ENCODE measurements at regions not wholly inside any gene's neighbourhood (a gene's known extent, or its start where the extent isn't known, plus 50 kb on each side); places are given as distances from the start of the nearest gene placed in this dataset.

DNA sequence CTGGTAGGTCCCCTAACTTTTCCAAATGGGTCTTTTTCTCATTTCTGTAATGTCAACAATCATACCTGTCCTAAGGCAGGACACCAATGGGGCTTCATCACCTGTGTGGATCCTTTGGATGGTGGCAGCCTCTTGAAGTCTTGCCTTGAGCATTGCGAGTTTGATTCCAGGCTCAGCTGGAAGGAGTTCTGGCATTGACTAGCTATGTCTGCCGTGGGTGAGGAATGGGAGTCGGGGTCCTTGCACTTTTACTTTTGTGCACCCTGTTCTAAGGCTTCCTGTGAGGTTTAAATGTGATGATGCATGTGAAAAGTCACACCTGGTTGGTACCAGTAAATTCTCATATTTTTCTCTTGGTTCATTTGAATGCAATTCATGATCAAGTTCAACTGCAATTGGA, 55.9 kb upstream of the CTBP2 start:
- intact Hi-C loops (cut with micrococcal nuclease; ENCODE audit: unreplicated experiment): no loop called here
- no peak for DNase-seq (ENCODE audit: low spot score)
- CTCF ChIA-PET: no interaction called here
- no peaks in the 10 kb centered on the region for H3K4me1 ChIP-seq (ENCODE audit: insufficient read depth, low read length, poor library complexity, severe bottlenecking)
- no peak overlapping the region for H3K27ac ChIP-seq (ENCODE audit: low read depth, low read length, poor library complexity, severe bottlenecking)
- H3K36me3 ChIP-seq (ENCODE audit: insufficient read depth, low read length, poor library complexity, severe bottlenecking): no peaks in the 10 kb centered on the region
- POLR2A ChIA-PET (ENCODE audit: low non-redundant PET): no interaction called here
- TF ChIP-seq, protein P1, sequence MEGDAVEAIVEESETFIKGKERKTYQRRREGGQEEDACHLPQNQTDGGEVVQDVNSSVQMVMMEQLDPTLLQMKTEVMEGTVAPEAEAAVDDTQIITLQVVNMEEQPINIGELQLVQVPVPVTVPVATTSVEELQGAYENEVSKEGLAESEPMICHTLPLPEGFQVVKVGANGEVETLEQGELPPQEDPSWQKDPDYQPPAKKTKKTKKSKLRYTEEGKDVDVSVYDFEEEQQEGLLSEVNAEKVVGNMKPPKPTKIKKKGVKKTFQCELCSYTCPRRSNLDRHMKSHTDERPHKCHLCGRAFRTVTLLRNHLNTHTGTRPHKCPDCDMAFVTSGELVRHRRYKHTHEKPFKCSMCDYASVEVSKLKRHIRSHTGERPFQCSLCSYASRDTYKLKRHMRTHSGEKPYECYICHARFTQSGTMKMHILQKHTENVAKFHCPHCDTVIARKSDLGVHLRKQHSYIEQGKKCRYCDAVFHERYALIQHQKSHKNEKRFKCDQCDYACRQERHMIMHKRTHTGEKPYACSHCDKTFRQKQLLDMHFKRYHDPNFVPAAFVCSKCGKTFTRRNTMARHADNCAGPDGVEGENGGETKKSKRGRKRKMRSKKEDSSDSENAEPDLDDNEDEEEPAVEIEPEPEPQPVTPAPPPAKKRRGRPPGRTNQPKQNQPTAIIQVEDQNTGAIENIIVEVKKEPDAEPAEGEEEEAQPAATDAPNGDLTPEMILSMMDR (conservative IDR thresholded peaks at IDR 0.05; ENCODE audit: low read depth, low read length): no peak
- TF ChIP-seq EZH2 (IDR thresholded peaks at IDR 0.05; ENCODE audit: borderline replicate concordance, low read depth, low read length, poor library complexity, severe bottlenecking): no peak
- no TSS peak for BruUV-seq (replicated peaks)
- H3K9me3 ChIP-seq (ENCODE audit: low read depth, low read length, poor library complexity, severe bottlenecking): no peaks in the 10 kb centered on the region
- H3K4me3 ChIP-seq (ENCODE audit: low read depth, low read length, poor library complexity, severe bottlenecking): no peak overlapping the region
- H3K27me3 ChIP-seq (replicated peaks; ENCODE audit: insufficient read depth, low read depth, low read length, poor library complexity): no peaks in the 10 kb centered on the region

GRCh38 chr10:125214283-125214570, 53.9 kb upstream of the CTBP2 start:
- TF ChIP-seq EZH2 (IDR thresholded peaks at IDR 0.05; ENCODE audit: borderline replicate concordance, low read depth, low read length, poor library complexity, severe bottlenecking): no peak
- TF ChIP-seq, protein P1 (conservative IDR thresholded peaks at IDR 0.05; ENCODE audit: low read depth, low read length): no peak
- no peaks in the 10 kb centered on the region for H3K4me1 ChIP-seq (ENCODE audit: insufficient read depth, low read length, poor library complexity, severe bottlenecking)
- BruUV-seq (replicated peaks): no TSS peak
- CTCF ChIA-PET: no interaction called here
- H3K27me3 ChIP-seq (replicated peaks; ENCODE audit: insufficient read depth, low read depth, low read length, poor library complexity): no peaks in the 10 kb centered on the region
- intact Hi-C loops (cut with micrococcal nuclease; ENCODE audit: unreplicated experiment): no loop called here
- no peaks in the 10 kb centered on the region for H3K9me3 ChIP-seq (ENCODE audit: low read depth, low read length, poor library complexity, severe bottlenecking)
- H3K36me3 ChIP-seq (ENCODE audit: insufficient read depth, low read length, poor library complexity, severe bottlenecking): no peaks in the 10 kb centered on the region
- H3K27ac ChIP-seq (ENCODE audit: low read depth, low read length, poor library complexity, severe bottlenecking): no peak overlapping the region
- no peak overlapping the region for H3K4me3 ChIP-seq (ENCODE audit: low read depth, low read length, poor library complexity, severe bottlenecking)
- POLR2A ChIA-PET (ENCODE audit: low non-redundant PET): no interaction called here
- DNase-seq (ENCODE audit: low spot score): no peak

- POLR2A ChIA-PET (ENCODE audit: low non-redundant PET): no interaction called here
- Histone ChIP-seq H3K4me1 (ENCODE audit: insufficient read depth, low read length, poor library complexity, severe bottlenecking) (peaks cover 5% of the 10 kb centered on the region), H3K36me3 (ENCODE audit: insufficient read depth, low read length, poor library complexity, severe bottlenecking) (no peaks in the 10 kb centered on the region), H3K9me3 (ENCODE audit: low read depth, low read length, poor library complexity, severe bottlenecking) (no peaks in the 10 kb centered on the region), H3K4me3 (ENCODE audit: low read depth, low read length, poor library complexity, severe bottlenecking) (no peak overlapping the region), H3K27me3 (replicated peaks; ENCODE audit: insufficient read depth, low read depth, low read length, poor library complexity) (no peaks in the 10 kb centered on the region), H3K27ac (ENCODE audit: low read depth, low read length, poor library complexity, severe bottlenecking) (no peak overlapping the region)
- no TSS peak for BruUV-seq (replicated peaks)
- TF ChIP-seq, protein P1 (conservative IDR thresholded peaks at IDR 0.05; ENCODE audit: low read depth, low read length): no peak
- no peak for TF ChIP-seq EZH2 (IDR thresholded peaks at IDR 0.05; ENCODE audit: borderline replicate concordance, low read depth, low read length, poor library complexity, severe bottlenecking)
- CTCF ChIA-PET: no interaction called here
- intact Hi-C loops (cut with micrococcal nuclease; ENCODE audit: unreplicated experiment): no loop called here
- no peak for DNase-seq (ENCODE audit: low spot score)
Measured at GRCh38 chr10:125213541-125214282, 53.3 kb upstream of the CTBP2 start.
